Neural progenitor cell (in vitro differentiated cells): ENCODE measurements at regions not wholly inside any gene's neighbourhood (a gene's known extent, or its start where the extent isn't known, plus 50 kb on each side); places are given as distances from the start of the nearest gene placed in this dataset.
"Not testable (repeated sequence)": the region's sequence is repeated elsewhere in the genome, so short reads cannot be mapped to it uniquely, and the experiment has no call there.

Experiments
- DNase-seq: peaks from one replicate; pipeline ENCODE4 v3.0.0-alpha.2; 2016; ENCODE audit warnings: low spot score
- H2AFZ ChIP-seq: fragments of 200-600 bp; sonication (generic); replicated peaks from 2 replicates; pipeline ENCODE4 v1.6.1; 2016; ENCODE audit warnings: antibody characterized with exemption
- H3F3A ChIP-seq: fragments of 200-600 bp; sonication (generic); 2 replicates; pipeline ENCODE4 v1.6.1; 2016; ENCODE audit warnings: antibody characterized with exemption, low read depth
- H3K27ac ChIP-seq: fragments of 200-600 bp; sonication (generic); 2 replicates; pipeline ENCODE4 v1.5.1; 2016; ENCODE audit warnings: mild to moderate bottlenecking
- H3K27me3 ChIP-seq: fragments of 200-600 bp; sonication (generic); 2 replicates; pipeline ENCODE4 v1.6.1; 2016; ENCODE audit warnings: mild to moderate bottlenecking, moderate library complexity
- H3K36me3 ChIP-seq: fragments of 200-600 bp; sonication (generic); 2 replicates; pipeline ENCODE4 v1.5.1; 2016
- H3K4me1 ChIP-seq: fragments of 200-600 bp; sonication (generic); 2 replicates; pipeline ENCODE4 v1.6.1; 2016; ENCODE audit warnings: mixed run types
- H3K4me2 ChIP-seq: fragments of 200-600 bp; sonication (generic); 2 replicates; pipeline ENCODE4 v1.6.1; 2016
- H3K4me3 ChIP-seq: fragments of 200-600 bp; sonication (generic); 2 replicates; pipeline ENCODE4 v1.5.1; 2016
- H3K79me2 ChIP-seq: fragments of 200-600 bp; sonication (generic); 2 replicates; pipeline ENCODE4 v1.6.1; 2016; ENCODE audit warnings: low read depth
- H3K9ac ChIP-seq: fragments of 200-600 bp; sonication (generic); 2 replicates; pipeline ENCODE4 v1.6.1; 2016
- H3K9me3 ChIP-seq: fragments of 200-600 bp; sonication (generic); 2 replicates; pipeline ENCODE4 v1.5.1; 2016; ENCODE audit warnings: low read depth
- H4K20me1 ChIP-seq: fragments of 200-600 bp; sonication (generic); 2 replicates; pipeline ENCODE4 v1.6.1; 2016; ENCODE audit warnings: low read depth
- H3K27ac Mint-ChIP-seq: 3 replicates; pipeline ENCODE4 v1.8.0; 2021; ENCODE audit warnings: mixed read lengths
- H3K27me3 Mint-ChIP-seq: 2 replicates; pipeline ENCODE4 v1.8.0; 2022; ENCODE audit warnings: low read depth, mild to moderate bottlenecking, inconsistent platforms, moderate library complexity, mixed read lengths; ENCODE audit not compliant: insufficient read depth
- H3K36me3 Mint-ChIP-seq: 3 replicates; pipeline ENCODE4 v1.8.0; 2021; ENCODE audit warnings: mixed read lengths
- H3K4me1 Mint-ChIP-seq: 3 replicates; pipeline ENCODE4 v1.8.0; 2021; ENCODE audit warnings: mixed read lengths
- H3K4me3 Mint-ChIP-seq: 3 replicates; pipeline ENCODE4 v1.8.0; 2021; ENCODE audit warnings: mild to moderate bottlenecking, moderate library complexity, mixed read lengths
- H3K9me3 Mint-ChIP-seq: 3 replicates; pipeline ENCODE4 v1.8.0; 2020; ENCODE audit warnings: mixed read lengths
- CTCF ChIP-seq: fragments of 200-600 bp; sonication (generic); IDR thresholded peaks from 2 replicates; pipeline ENCODE4 v1.5.1; 2017; ENCODE audit warnings: antibody characterized with exemption, mild to moderate bottlenecking
- EZH2 ChIP-seq: fragments of 200-600 bp; sonication (generic); IDR thresholded peaks from 2 replicates; pipeline ENCODE4 v1.6.1; 2017; ENCODE audit warnings: antibody characterized with exemption, mild to moderate bottlenecking, moderate library complexity
- EZH2phosphoT487 ChIP-seq: fragments of 200-600 bp; sonication (generic); IDR thresholded peaks from 2 replicates; pipeline ENCODE4 v1.6.1; 2017; ENCODE audit warnings: antibody characterized with exemption

- Histone ChIP-seq H3K36me3 (no peaks in the 10 kb centered on the region), H3K9me3 (no peaks in the 10 kb centered on the region), H3K27ac (no peak overlapping the region), H3K27me3 (no peaks in the 10 kb centered on the region), H4K20me1 (no peaks in the 10 kb centered on the region), H3K9ac (no peak overlapping the region), H3F3A (no peaks in the 10 kb centered on the region), H3K4me2 (no peak overlapping the region), H3K4me3 (no peak overlapping the region), H2AFZ (no peak overlapping the region), H3K4me1 (no peaks in the 10 kb centered on the region), H3K79me2 (no peaks in the 10 kb centered on the region)
- Mint-ChIP-seq H3K27me3 (no peaks in the 10 kb centered on the region), H3K27ac (no peak overlapping the region), H3K4me3 (no peak overlapping the region), H3K4me1 (no peaks in the 10 kb centered on the region), H3K9me3 (no peaks in the 10 kb centered on the region), H3K36me3 (no peaks in the 10 kb centered on the region)
- no peak for DNase-seq
- no peak for TF ChIP-seq CTCF
Observed at GRCh38 chr15:79505956-79506355, 73.8 kb downstream of the MINAR1 start.

GRCh38 chr15:79512844-79513243, 80.7 kb downstream of the MINAR1 start:
- not testable (repeated sequence) for H3K27ac Mint-ChIP-seq, H3K4me2 ChIP-seq, H3K9ac ChIP-seq, H3K27me3 ChIP-seq, H3K36me3 ChIP-seq, H3K79me2 ChIP-seq, H3K4me3 ChIP-seq, H3K9me3 Mint-ChIP-seq, H3K27ac ChIP-seq, H3F3A ChIP-seq, H2AFZ ChIP-seq, H4K20me1 ChIP-seq, H3K4me1 ChIP-seq, H3K36me3 Mint-ChIP-seq, H3K4me1 Mint-ChIP-seq, H3K9me3 ChIP-seq, H3K4me3 Mint-ChIP-seq, DNase-seq, H3K27me3 Mint-ChIP-seq

- Mint-ChIP-seq H3K4me3 (no peak overlapping the region), H3K4me1 (no peaks in the 10 kb centered on the region), H3K9me3 (no peaks in the 10 kb centered on the region), H3K27ac (no peak overlapping the region), H3K36me3 (no peaks in the 10 kb centered on the region), H3K27me3 (peaks cover 3% of the 10 kb centered on the region)
- Histone ChIP-seq H3K36me3 (no peaks in the 10 kb centered on the region), H3K9me3 (no peaks in the 10 kb centered on the region), H3K27ac (no peak overlapping the region), H3K4me1 (peaks cover 4% of the 10 kb centered on the region), H3K4me3 (no peak overlapping the region), H3F3A (no peaks in the 10 kb centered on the region), H3K4me2 (no peak overlapping the region), H3K79me2 (no peaks in the 10 kb centered on the region), H3K27me3 (no peaks in the 10 kb centered on the region), H3K9ac (no peak overlapping the region), H4K20me1 (no peaks in the 10 kb centered on the region), H2AFZ (no peak overlapping the region)
- TF ChIP-seq EZH2phosphoT487 (no peak), CTCF (no peak), EZH2 (no peak)
- no peak for DNase-seq
Observed at GRCh38 chr15:79513417-79513816, 81.3 kb downstream of the MINAR1 start.

- Mint-ChIP-seq H3K27me3 (peaks cover 3% of the 10 kb centered on the region), H3K9me3 (no peaks in the 10 kb centered on the region), H3K27ac (no peak overlapping the region), H3K4me1 (no peaks in the 10 kb centered on the region), H3K36me3 (no peaks in the 10 kb centered on the region), H3K4me3 (no peak overlapping the region)
- Histone ChIP-seq H3K9me3 (no peaks in the 10 kb centered on the region), H3K27me3 (no peaks in the 10 kb centered on the region), H2AFZ (no peak overlapping the region), H3F3A (no peaks in the 10 kb centered on the region), H3K79me2 (no peaks in the 10 kb centered on the region), H3K4me2 (no peak overlapping the region), H3K9ac (no peak overlapping the region), H3K4me1 (peaks cover 4% of the 10 kb centered on the region), H3K27ac (no peak overlapping the region), H3K36me3 (no peaks in the 10 kb centered on the region), H4K20me1 (no peaks in the 10 kb centered on the region), H3K4me3 (no peak overlapping the region)
- TF ChIP-seq CTCF (no peak), EZH2 (no peak), EZH2phosphoT487 (no peak)
- DNase-seq: no peak
Observed at GRCh38 chr15:79513940-79514339, 81.8 kb downstream of the MINAR1 start.
